GM12873 (cell line): ENCODE measurements at regions not wholly inside any gene's neighbourhood (a gene's known extent, or its start where the extent isn't known, plus 50 kb on each side); places are given as distances from the start of the nearest gene placed in this dataset.

Experiments
- CTCF ChIP-seq: IDR thresholded peaks from 2 replicates; pipeline ENCODE4 v1.5.1; 2012; ENCODE audit warnings: low read depth, mild to moderate bottlenecking, moderate library complexity, low read length, control low read depth; ENCODE audit not compliant: insufficient read depth; ENCODE audit errors: missing control alignments

GRCh38 chr21:22650226-22650625, 1652.0 kb downstream of the NCAM2 start:
- no peak for TF ChIP-seq CTCF

GRCh38 chr21:22657781-22658180, 1659.6 kb downstream of the NCAM2 start:
- no peak for TF ChIP-seq CTCF

- no peak for TF ChIP-seq CTCF
These were observed 1671.9 kb downstream of the NCAM2 start for GRCh38 chr21:22670148-22670547.

- TF ChIP-seq CTCF: no peak
These were observed 1681.0 kb downstream of the NCAM2 start for GRCh38 chr21:22679207-22679606.

- no peak for TF ChIP-seq CTCF
These were observed 1693.4 kb downstream of the NCAM2 start for GRCh38 chr21:22691658-22692057.

- no peak for TF ChIP-seq CTCF
These were observed 1705.3 kb downstream of the NCAM2 start for GRCh38 chr21:22703521-22703920.

GRCh38 chr21:22710721-22711120, 1712.5 kb downstream of the NCAM2 start:
- TF ChIP-seq CTCF: no peak
